ENCODE measurements at regions not wholly inside any gene's neighbourhood (a gene's known extent, or its start where the extent isn't known, plus 50 kb on each side); places are given as distances from the start of the nearest gene placed in this dataset.

- no peak for DNase-seq (ENCODE audit: low read depth in 3 of 3)
These were observed 261.3 kb downstream of the COX7C start for GRCh38 chr5:86879086-86879485.

GRCh38 chr5:86880344-86880743, 262.6 kb downstream of the COX7C start:
- DNase-seq (ENCODE audit: low read depth in 3 of 3) = no peak

GRCh38 chr5:86880785-86881492, 263.2 kb downstream of the COX7C start:
- peak in 1 of 3 experiments; percentile 0 for DNase-seq (ENCODE audit: low read depth in 3 of 3)

- no peak for DNase-seq (ENCODE audit: low read depth in 3 of 3)
These were observed 263.9 kb downstream of the COX7C start for GRCh38 chr5:86881493-86882090.

- DNase-seq (ENCODE audit: low read depth in 3 of 3) = no peak
These were observed 266.9 kb downstream of the COX7C start for GRCh38 chr5:86884608-86885007.

GRCh38 chr5:86885011-86885410, 267.3 kb downstream of the COX7C start:
- no peak for DNase-seq (ENCODE audit: low read depth in 3 of 3)

- no peak for DNase-seq (ENCODE audit: low read depth in 3 of 3)
These were observed 267.9 kb downstream of the COX7C start for GRCh38 chr5:86885489-86886230.

GRCh38 chr5:86890375-86890774, 272.6 kb downstream of the COX7C start:
- no peak for DNase-seq (ENCODE audit: low read depth in 3 of 3)

GRCh38 chr5:86894056-86894455, 276.3 kb downstream of the COX7C start:
- no peak for DNase-seq (ENCODE audit: low read depth in 3 of 3)

GRCh38 chr5:86896916-86897315, 279.2 kb downstream of the COX7C start:
- DNase-seq (ENCODE audit: low read depth in 3 of 3) = no peak

- DNase-seq (ENCODE audit: low read depth in 3 of 3) = no peak
These were observed 291.9 kb downstream of the COX7C start for GRCh38 chr5:86909418-86910295.

GRCh38 chr5:86917117-86917579, 299.4 kb downstream of the COX7C start:
- DNase-seq (ENCODE audit: low read depth in 3 of 3) = no peak

GRCh38 chr5:86918246-86918645, 300.5 kb downstream of the COX7C start:
- no peak for DNase-seq (ENCODE audit: low read depth in 3 of 3)

- no peak for DNase-seq (ENCODE audit: low read depth in 3 of 3)
These were observed 308.3 kb downstream of the COX7C start for GRCh38 chr5:86926033-86926432.

GRCh38 chr5:86929123-86929766, 311.5 kb downstream of the COX7C start:
- no peak for DNase-seq (ENCODE audit: low read depth in 3 of 3)

GRCh38 chr5:86951761-86952160, 315.9 kb upstream of the RASA1 start:
- no peak for DNase-seq (ENCODE audit: low read depth in 3 of 3)

GRCh38 chr5:86964889-86965288, 302.8 kb upstream of the RASA1 start:
- DNase-seq (ENCODE audit: low read depth in 3 of 3) = no peak

GRCh38 chr5:86968301-86968753, 299.4 kb upstream of the RASA1 start:
- no peak for DNase-seq (ENCODE audit: low read depth in 3 of 3)

GRCh38 chr5:86970361-86970760, 297.3 kb upstream of the RASA1 start:
- no peak for DNase-seq (ENCODE audit: low read depth in 3 of 3)

GRCh38 chr5:86971034-86971571, 296.6 kb upstream of the RASA1 start:
- DNase-seq (ENCODE audit: low read depth in 3 of 3) = no peak

- no peak for DNase-seq (ENCODE audit: low read depth in 3 of 3)
These were observed 292.7 kb upstream of the RASA1 start for GRCh38 chr5:86974955-86975354.

All from stimulated activated CD4-positive, alpha-beta T cell treated with anti-CD3 and anti-CD28 coated beads, TNF-alpha, amount 100 ng/mL, for 4 hours (primary cell).